ENCODE measurements at regions not wholly inside any gene's neighbourhood (a gene's known extent, or its start where the extent isn't known, plus 50 kb on each side); places are given as distances from the start of the nearest gene placed in this dataset.

- DNase-seq (ENCODE audit: low spot score) (peak; percentile 68), ATAC-seq (peak; percentile 74)
- H3K27ac Mint-ChIP-seq: peak overlapping the region; percentile 98
- H3K4me1 Mint-ChIP-seq: peaks cover 74% of the 10 kb centered on the region
- ChIA-PET POLR2A (interaction anchor here (1.0 to 1.8 kb wide), 2 partner anchors 18 to 28 kb away, joined by 7 to 8 read pairs; no protein-coding TSS in a partner anchor), CTCF (interaction anchor here (0.6 to 5.1 kb wide), 12 partner anchors 8 to 62 kb away, joined by 3 to 57 read pairs (median 4); no protein-coding TSS in a partner anchor)
- no peaks in the 10 kb centered on the region for H3K9me3 Mint-ChIP-seq
- no peaks in the 10 kb centered on the region for H3K36me3 Mint-ChIP-seq
- no peaks in the 10 kb centered on the region for H3K27me3 Mint-ChIP-seq (ENCODE audit: low read depth)
- peak overlapping the region; percentile 41 for H3K4me3 Mint-ChIP-seq
- TF ChIP-seq NR1H2 (CRISPR knock-in tag; IDR thresholded peaks at IDR 0.05) (no peak), MLX (CRISPR knock-in tag; IDR thresholded peaks at IDR 0.05) (no peak), KAT7 (CRISPR knock-in tag; IDR thresholded peaks at IDR 0.05; ENCODE audit: borderline replicate concordance) (no peak), ZNF425 (CRISPR knock-in tag; conservative IDR thresholded peaks at IDR 0.05) (no peak), RELA (CRISPR knock-in tag; IDR thresholded peaks at IDR 0.05; ENCODE audit: borderline replicate concordance) (no peak), NR2C2 (CRISPR knock-in tag; IDR thresholded peaks at IDR 0.05) (no peak), MYBL2 (CRISPR knock-in tag; IDR thresholded peaks at IDR 0.05) (no peak), ERG (CRISPR knock-in tag; IDR thresholded peaks at IDR 0.05) (no peak), GTF2I (CRISPR knock-in tag; conservative IDR thresholded peaks at IDR 0.05) (no peak), ZBTB21 (CRISPR knock-in tag; IDR thresholded peaks at IDR 0.05; ENCODE audit: borderline replicate concordance) (no peak), ZNF317 (CRISPR knock-in tag; IDR thresholded peaks at IDR 0.05; ENCODE audit: borderline replicate concordance, low read depth) (no peak), TEAD1 (CRISPR knock-in tag; IDR thresholded peaks at IDR 0.05) (peak; percentile 30; the same call in 1 of the 2 replicates), ZNF219 (CRISPR knock-in tag; IDR thresholded peaks at IDR 0.05; ENCODE audit: borderline replicate concordance) (no peak), TP53 (CRISPR knock-in tag; IDR thresholded peaks at IDR 0.05) (no peak), IRF2 (CRISPR knock-in tag; IDR thresholded peaks at IDR 0.05; ENCODE audit: borderline replicate concordance, low read depth) (no peak), HMGA2 (CRISPR knock-in tag; IDR thresholded peaks at IDR 0.05) (no peak), CREB1 (CRISPR knock-in tag; IDR thresholded peaks at IDR 0.05) (no peak), ETV6 (CRISPR knock-in tag; IDR thresholded peaks at IDR 0.05) (no peak), E2F5 (CRISPR knock-in tag; IDR thresholded peaks at IDR 0.05) (no peak), ZNF416 (CRISPR knock-in tag; IDR thresholded peaks at IDR 0.05) (no peak), AR (CRISPR knock-in tag; IDR thresholded peaks at IDR 0.05) (no peak), RORB (CRISPR knock-in tag; IDR thresholded peaks at IDR 0.05) (no peak), E2F4 (CRISPR knock-in tag; IDR thresholded peaks at IDR 0.05; ENCODE audit: borderline replicate concordance, low read depth) (no peak), ZNF671 (CRISPR knock-in tag; IDR thresholded peaks at IDR 0.05) (no peak), CTCF (IDR thresholded peaks at IDR 0.05) (no peak)
These were observed 251.9 kb downstream of the SEC14L1 start for GRCh38 chr17:77392376-77393273.

Measured in WTC11 (cell line).